GM19455 (cell line): ENCODE measurements at regions not wholly inside any gene's neighbourhood (a gene's known extent, or its start where the extent isn't known, plus 50 kb on each side); places are given as distances from the start of the nearest gene placed in this dataset.
"Not testable (repeated sequence)": the region's sequence is repeated elsewhere in the genome, so short reads cannot be mapped to it uniquely, and the experiment has no call there.

ENCODE experiments used
- ATAC-seq: cut with Tn5 transposase; IDR thresholded peaks from one replicate; pipeline ENCODE4 v1.9.1; 2021; ENCODE audit not compliant: unreplicated experiment

DNA sequence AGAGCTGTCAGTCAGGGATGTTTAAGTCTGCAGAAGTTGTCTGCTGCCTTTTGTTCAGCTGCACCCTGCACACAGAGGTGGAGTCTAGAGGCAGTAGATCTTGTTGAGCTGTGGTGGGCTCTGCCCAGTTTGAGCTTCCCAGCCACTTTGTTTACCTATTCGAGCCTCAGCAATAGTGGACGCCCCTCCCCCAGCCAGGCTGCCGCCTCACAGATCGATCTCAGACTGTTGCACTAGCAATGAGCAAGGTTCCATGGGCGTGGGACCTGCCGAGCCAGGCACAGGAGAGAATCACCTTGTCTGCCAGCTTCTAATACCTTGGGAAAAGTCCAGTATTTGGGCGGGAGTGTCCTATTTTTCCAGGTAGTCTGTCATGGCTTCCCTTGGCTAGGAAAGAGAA lies 225.1 kb upstream of the RASA1 start:
- ATAC-seq = no peak

GRCh38 chr5:87048156-87048555 lies 219.5 kb upstream of the RASA1 start:
- ATAC-seq = no peak

- ATAC-seq = not testable (repeated sequence)
These were observed 218.7 kb upstream of the RASA1 start for GRCh38 chr5:87049012-87049411.

GRCh38 chr5:87051502-87052113 lies 216.1 kb upstream of the RASA1 start:
- no peak for ATAC-seq

DNA sequence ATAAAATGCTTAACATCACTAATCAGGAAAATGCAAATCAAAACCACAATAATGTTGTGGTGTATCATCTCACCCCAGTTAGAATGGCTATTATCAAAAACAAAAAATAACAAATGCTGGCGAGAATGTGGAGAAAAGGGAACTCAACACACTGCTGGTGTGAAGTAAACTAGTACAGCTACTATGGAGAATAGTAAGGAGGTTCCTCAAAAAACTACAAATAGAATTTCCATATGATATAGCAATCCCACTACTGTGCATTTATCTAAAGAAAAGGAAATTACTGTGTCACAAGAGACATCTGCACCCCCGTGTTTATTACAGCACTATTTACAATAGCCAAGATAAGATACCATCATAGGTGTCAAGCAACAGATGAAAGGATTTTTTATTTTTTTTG lies 214.5 kb upstream of the RASA1 start:
- ATAC-seq = no peak

GRCh38 chr5:87054821-87055220 lies 212.9 kb upstream of the RASA1 start:
- ATAC-seq = no peak

DNA sequence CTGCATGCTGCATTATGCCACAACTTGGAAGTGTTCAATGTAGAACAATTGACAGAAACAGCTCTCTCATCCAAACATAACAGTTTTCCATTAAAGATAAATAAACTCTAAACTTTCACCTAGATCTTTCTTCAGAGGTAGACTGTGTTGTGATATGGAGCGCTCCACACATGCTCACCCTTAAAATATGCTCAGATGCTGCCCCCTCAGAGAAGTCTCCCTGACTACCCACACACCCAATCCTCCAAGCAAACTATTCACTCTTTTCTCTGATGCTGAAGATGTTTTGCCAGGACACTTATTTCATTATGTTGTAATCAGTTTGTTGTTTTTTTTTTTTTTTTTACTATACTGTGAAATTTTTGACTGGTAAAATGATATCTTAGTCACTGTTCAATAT lies 206.6 kb upstream of the RASA1 start:
- no peak for ATAC-seq

- no peak for ATAC-seq
These were observed 198.4 kb upstream of the RASA1 start for GRCh38 chr5:87069311-87069710.

DNA sequence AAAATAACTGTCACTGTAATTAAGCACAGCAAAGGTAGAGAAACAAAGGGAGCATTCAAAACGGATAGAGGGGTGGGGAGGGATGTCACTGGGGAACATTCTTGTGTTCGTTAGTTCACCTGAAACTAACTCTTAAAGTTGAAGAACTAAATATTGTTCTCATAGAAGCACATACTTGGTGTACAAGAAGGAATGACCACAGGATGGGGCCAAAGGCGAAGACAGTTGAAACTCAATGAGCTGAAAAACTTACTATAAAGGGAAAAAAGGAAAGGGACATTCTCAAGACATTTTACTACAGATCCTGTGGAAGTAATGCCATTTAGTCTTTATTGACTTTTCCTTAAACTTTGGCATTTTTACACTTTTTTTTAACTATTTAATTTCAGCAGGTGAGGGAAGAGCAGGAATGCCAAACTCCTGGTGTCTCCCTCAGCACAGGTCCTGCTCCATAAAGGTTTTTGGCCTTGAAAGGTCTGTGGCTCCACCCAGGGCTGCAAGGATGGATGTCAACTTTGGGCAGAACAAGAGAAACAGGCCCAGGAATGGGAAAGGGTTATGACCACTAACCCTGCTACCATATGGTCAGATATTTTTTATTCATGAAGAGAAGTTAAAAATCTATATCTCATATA lies 197.6 kb upstream of the RASA1 start:
- ATAC-seq = no peak

- no peak for ATAC-seq
These were observed 193.6 kb upstream of the RASA1 start for GRCh38 chr5:87074072-87074471.

DNA sequence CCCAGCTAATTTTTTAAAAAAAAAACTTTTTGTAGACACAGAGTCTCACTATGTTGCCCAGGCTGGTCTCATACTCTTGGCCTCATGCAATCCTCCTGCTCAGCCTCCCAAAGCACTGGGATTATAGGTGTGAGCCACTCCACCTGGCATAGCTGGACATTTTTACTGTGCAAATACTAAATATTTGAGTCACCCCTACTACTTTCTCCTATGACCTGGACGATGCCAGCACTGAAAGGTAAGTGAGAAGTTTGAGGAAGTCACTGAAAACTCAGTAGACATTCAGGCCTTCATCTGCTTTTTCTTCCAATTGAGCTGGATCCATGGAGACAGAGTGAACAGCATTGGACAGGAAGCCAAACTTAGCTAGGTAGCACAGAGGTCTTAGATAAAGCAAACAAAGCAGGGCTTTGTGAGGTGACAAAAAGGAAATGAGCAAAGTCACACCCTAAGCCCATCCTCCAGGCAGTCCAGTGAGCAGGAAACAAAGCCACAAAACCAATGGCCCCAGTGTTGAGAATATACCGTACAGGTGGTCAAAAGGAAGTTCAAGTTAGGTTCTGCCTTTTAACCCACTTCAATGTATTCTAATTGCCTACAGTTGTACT lies 192.6 kb upstream of the RASA1 start:
- ATAC-seq = peak; percentile 96

DNA sequence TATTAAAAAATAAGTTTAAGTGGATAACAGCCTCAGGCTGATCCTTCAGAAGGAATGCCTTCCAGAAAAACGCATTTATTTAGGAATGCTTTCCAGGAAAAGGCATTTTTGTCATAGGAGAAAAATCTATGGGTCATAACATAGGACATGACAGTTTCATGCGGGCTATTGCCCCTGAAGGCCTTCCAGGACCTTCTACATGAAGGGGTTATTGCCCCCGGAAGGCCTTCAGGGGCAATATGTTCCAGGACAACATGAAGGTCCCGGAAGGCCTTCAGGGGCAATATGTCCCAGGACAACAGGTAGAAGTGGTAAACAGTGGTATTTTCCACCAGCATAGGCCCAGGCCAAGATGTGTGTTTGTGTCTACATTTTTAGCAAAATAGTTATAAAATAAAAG lies 191.3 kb upstream of the RASA1 start:
- ATAC-seq = no peak

- no peak for ATAC-seq
These were observed 190.8 kb upstream of the RASA1 start for GRCh38 chr5:87076931-87077330.

DNA sequence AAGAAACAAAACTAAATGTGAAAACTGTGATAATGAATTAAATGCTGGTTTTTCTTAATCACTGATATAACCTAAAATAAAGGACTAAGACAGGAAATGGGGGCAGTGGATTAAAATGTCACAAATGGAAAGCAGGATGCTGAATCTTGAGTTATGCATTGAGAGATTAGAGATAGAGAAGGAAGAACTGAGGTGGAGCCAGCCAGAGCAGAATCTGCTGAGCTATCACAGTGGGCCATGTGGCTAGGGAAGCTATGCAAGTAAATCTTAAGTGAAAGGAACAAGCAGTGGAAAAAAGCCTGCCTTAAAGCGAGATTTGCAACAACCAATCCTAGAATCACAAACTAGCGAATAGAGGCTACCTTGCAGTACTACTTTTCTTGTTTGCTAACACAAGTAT lies 188.5 kb upstream of the RASA1 start:
- ATAC-seq = no peak

DNA sequence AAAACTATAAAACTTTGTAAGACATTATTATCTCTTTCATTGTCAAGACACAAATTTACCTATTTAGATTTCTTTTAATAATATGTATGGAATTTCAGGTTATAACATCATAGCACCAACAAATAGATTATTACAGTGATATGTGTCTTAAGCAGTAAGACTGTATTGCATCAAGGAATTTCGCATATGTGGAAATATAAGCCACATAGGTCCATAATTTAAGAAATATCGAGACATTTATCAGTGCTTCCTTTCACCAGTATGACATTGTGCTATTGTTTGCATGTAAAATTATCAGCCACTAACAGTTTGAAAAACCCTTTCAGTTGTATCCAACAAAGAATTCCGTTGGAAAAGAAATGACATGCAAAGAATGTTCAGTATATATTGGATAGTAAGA lies 186.7 kb upstream of the RASA1 start:
- ATAC-seq = no peak

- peak; percentile 91 for ATAC-seq
These were observed 185.9 kb upstream of the RASA1 start for GRCh38 chr5:87081511-87082372.

GRCh38 chr5:87094347-87094746 lies 173.3 kb upstream of the RASA1 start:
- no peak for ATAC-seq

DNA sequence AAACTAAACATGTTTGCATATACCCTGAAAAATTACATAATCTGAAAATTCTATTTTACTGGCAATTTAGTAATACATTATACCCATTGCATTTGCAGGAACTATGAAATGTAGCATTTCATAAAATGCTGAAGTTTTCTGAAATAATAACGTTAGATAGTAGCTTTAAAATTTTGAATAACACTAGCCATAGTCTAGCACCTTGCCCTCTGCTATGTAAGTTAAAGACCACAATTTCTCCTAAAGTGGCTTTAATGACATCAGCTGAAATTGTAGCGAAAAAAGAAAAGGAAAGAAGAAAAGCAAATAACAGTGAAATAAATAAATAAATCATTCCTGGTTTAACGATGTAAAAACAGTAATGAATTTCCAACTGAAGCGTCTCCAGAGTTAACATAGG lies 172.8 kb upstream of the RASA1 start:
- no peak for ATAC-seq

GRCh38 chr5:87095787-87096186 lies 171.9 kb upstream of the RASA1 start:
- ATAC-seq = no peak

DNA sequence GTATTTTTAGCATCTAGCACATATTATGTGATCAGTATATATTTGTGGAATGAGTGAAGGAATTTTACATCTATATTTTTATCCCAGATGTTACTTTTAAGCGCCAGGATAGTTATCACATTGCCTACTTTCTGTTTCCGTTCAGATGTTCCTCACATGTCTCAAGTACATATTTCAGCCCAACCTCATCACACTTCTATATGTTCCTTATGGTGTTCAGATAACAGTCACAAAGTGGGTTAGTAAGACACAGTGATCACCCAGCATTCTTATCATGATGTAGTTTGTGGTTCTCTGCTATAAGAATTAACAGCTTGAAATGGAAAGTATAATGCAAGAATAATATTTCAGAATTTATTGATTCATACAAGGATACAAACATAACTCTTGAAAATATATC lies 170.0 kb upstream of the RASA1 start:
- no peak for ATAC-seq

- ATAC-seq = no peak
These were observed 168.3 kb upstream of the RASA1 start for GRCh38 chr5:87099291-87099839.
